Esophagus (tissue), 2 donors: ENCODE measurements at regions not wholly inside any gene's neighbourhood (a gene's known extent, or its start where the extent isn't known, plus 50 kb on each side); places are given as distances from the start of the nearest gene placed in this dataset.

Experiments
- H3K27ac ChIP-seq, 2 donors: one replicate each; pipeline ENCODE4 v1.5.1; 2013; ENCODE audit warnings: low read depth in 2 of 2, mild to moderate bottlenecking in 2 of 2, inconsistent platforms in 1 of 2, low read length in 1 of 2, moderate library complexity in 1 of 2
- H3K27me3 ChIP-seq, 2 donors: one replicate each; pipeline ENCODE4 v1.6.1; 2013; ENCODE audit warnings: low read length in 2 of 2, control low read depth in 1 of 2, mild to moderate bottlenecking in 1 of 2; ENCODE audit not compliant: insufficient read depth in 2 of 2, control insufficient read depth in 1 of 2
- H3K36me3 ChIP-seq, 2 donors: one replicate each; pipeline ENCODE4 v1.6.1; 2013; ENCODE audit warnings: low read length in 1 of 2; ENCODE audit not compliant: control insufficient read depth in 2 of 2, insufficient read depth in 2 of 2
- H3K4me1 ChIP-seq, 2 donors: one replicate each; pipeline ENCODE4 v1.6.1; 2013; ENCODE audit warnings: low read length in 1 of 2; ENCODE audit not compliant: control insufficient read depth in 2 of 2, insufficient read depth in 2 of 2
- H3K4me3 ChIP-seq, 2 donors: one replicate each; pipeline ENCODE4 v1.5.1; 2013; ENCODE audit warnings: low read length in 2 of 2, mild to moderate bottlenecking in 2 of 2, low read depth in 1 of 2, moderate library complexity in 1 of 2
- H3K9me3 ChIP-seq, 2 donors: one replicate each; pipeline ENCODE4 v1.6.1; 2013; ENCODE audit warnings: mild to moderate bottlenecking in 2 of 2, low read depth in 1 of 2, low read length in 1 of 2, moderate library complexity in 1 of 2; ENCODE audit not compliant: control insufficient read depth in 2 of 2, insufficient read depth in 1 of 2
- WGBS, 2 donors: extraction: QIAGEN DNeasy Blood & Tissue Kit; methylation state at CpG; one replicate each; pipeline ENCODE4 v1.1.7; 2013; 5-methylcytosine and 5-hydroxymethylcytosine counted together
- donor health status: healthy with polysubstance abuse.
- donor health status: Bipolar disorder and iron deficiency.

GRCh38 chr3:27567251-27567650 is 83.1 kb upstream of the SLC4A7 start:
- H3K36me3 ChIP-seq = no peaks in the 10 kb centered on the region
- H3K27me3 ChIP-seq = no peaks in the 10 kb centered on the region
- WGBS, 2 donors = 76 to 98% methylated on average over 1 of the region's 1 CpG
- no peak overlapping the region for H3K4me3 ChIP-seq
- no peak overlapping the region for H3K27ac ChIP-seq
- H3K9me3 ChIP-seq = no peaks in the 10 kb centered on the region
- peaks cover 0 to 2% of the 10 kb centered on the region in 2 donors for H3K4me1 ChIP-seq

DNA sequence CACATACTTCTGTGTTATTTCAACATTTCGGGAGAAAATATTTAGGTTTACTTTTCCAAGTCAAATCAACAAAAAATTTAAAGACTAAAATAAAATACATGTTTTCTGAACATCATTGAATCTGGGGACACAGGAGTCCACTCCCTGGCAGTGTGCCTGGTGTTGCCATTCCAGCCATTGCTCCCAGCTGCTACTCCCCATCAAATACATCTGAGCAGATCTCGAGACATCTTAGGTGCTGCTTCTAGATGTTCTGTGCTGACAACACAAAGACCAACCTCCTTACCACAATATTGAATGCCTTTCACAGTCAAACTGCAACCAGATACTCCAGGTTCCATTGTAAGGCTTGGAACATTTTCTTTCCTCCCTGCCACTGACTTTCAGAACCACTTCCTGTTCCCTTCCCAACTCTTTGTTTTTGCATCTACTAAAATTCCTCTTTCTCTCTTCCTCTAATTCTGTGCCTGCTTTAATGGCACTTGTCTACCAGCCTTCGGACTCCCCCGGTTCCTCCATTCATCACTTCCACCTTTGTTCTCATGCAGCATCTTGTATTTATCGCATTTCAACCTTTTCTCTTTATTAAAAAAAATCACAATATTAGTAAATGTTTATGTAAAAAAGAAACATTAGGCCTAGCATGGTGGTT is 81.1 kb upstream of the SLC4A7 start:
- Histone ChIP-seq H3K4me1 (no peaks in the 10 kb centered on the region), H3K27me3 (no peaks in the 10 kb centered on the region), H3K4me3 (no peak overlapping the region), H3K36me3 (no peaks in the 10 kb centered on the region), H3K27ac (no peak overlapping the region), H3K9me3 (no peaks in the 10 kb centered on the region)
- 77 to 93% methylated on average over 5 of the region's 5 CpGs for WGBS, 2 donors

DNA sequence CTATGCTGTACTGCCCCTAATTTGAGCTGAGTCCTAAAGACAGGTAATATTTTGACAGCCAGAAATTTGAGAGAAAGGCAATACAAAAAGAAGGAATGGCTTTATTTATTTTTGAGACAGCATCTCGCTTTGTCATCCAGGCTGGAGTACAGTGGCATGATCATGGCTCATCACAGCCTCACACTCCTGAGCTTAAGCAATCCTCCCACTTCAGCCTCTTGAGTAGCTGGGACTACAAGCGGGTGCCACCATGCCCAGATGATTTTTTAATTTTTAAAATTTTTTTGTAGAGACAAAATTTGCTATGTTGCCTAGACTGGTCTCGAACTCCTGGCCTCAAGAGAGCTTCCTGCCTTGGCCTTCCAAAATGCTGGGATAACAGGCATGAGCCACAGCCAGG is 77.4 kb upstream of the SLC4A7 start:
- Histone ChIP-seq H3K27ac (no peak overlapping the region), H3K9me3 (no peaks in the 10 kb centered on the region), H3K36me3 (no peaks in the 10 kb centered on the region), H3K4me3 (no peak overlapping the region), H3K27me3 (no peaks in the 10 kb centered on the region), H3K4me1 (no peaks in the 10 kb centered on the region)
- WGBS, 2 donors = 95 to 97% methylated on average over 3 of the region's 3 CpGs

GRCh38 chr3:27560484-27561056 is 76.4 kb upstream of the SLC4A7 start:
- Histone ChIP-seq H3K36me3 (no peaks in the 10 kb centered on the region), H3K9me3 (no peaks in the 10 kb centered on the region), H3K4me3 (no peak overlapping the region), H3K27me3 (no peaks in the 10 kb centered on the region), H3K4me1 (no peaks in the 10 kb centered on the region), H3K27ac (no peak overlapping the region)
- WGBS, 2 donors = 72 to 87% methylated on average over 11 of the region's 11 CpGs

DNA sequence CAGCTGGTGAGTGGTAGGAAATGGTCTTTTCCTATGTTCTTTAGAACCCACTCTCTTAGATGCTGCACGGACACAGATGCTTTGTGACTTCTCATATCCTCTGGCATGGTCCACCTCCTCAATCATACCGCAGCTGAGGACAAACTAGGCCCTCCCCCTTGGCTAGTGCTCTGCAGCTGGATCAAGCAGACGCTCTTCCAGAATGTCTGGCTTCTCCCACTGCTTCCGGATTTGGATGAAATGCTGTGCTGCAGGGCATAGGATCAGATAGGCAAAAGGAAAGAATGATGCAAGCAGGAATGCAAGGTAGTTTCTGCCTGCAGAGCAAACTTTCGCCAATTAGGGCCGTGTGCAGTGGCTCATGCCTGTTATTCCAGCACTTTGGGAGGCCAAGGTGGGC is 75.7 kb upstream of the SLC4A7 start:
- no peak overlapping the region for H3K4me3 ChIP-seq
- H3K27ac ChIP-seq = no peak overlapping the region
- 18 to 34% methylated on average over 6 of the region's 6 CpGs for WGBS, 2 donors
- no peaks in the 10 kb centered on the region for H3K9me3 ChIP-seq
- no peaks in the 10 kb centered on the region for H3K36me3 ChIP-seq
- H3K4me1 ChIP-seq = no peaks in the 10 kb centered on the region
- H3K27me3 ChIP-seq = no peaks in the 10 kb centered on the region

DNA sequence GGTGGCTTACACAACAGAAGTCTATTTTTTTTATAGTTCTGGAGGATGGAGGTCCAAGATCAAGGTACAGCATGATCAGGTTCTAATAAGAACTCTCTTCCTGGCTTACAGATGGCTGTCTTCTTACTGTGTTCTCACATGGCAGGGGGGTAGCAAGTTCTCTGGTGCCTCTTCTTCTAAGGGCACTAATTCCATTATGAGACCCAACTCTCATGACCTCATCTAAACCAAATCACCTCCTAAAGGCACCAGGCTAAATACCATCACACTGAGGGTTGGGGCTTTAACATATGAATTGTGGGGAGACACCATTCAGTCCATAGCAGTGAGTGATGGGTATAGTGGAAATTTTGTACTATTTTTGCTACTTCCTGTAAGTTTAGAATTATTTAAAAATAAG is 75.2 kb upstream of the SLC4A7 start:
- no peaks in the 10 kb centered on the region for H3K27me3 ChIP-seq
- no peak overlapping the region for H3K27ac ChIP-seq
- H3K4me3 ChIP-seq = no peak overlapping the region
- H3K4me1 ChIP-seq = no peaks in the 10 kb centered on the region
- H3K9me3 ChIP-seq = no peaks in the 10 kb centered on the region
- H3K36me3 ChIP-seq = no peaks in the 10 kb centered on the region

DNA sequence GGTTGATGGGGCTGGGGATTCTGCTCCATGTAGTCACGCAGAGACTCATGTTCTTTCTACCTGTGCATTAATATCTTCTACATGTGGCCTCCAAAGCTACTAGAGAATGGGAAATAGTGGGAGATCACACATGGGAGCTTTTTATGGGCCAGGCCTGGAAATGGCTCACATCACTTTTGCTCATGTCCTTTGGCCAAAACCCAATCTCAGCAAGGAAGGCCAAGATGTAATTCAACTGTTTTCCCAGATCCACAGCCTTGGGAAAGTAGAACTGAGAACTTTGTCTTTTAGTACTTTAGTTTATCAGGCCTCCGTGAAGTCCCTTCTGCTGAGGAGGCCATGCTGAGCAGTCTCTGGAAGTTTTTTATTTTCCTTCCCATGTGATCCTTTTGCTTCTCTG is 73.2 kb upstream of the SLC4A7 start:
- WGBS, 2 donors = 92 to 94% methylated on average over 2 of the region's 2 CpGs
- Histone ChIP-seq H3K27ac (no peak overlapping the region), H3K36me3 (no peaks in the 10 kb centered on the region), H3K4me1 (no peaks in the 10 kb centered on the region), H3K4me3 (no peak overlapping the region), H3K27me3 (no peaks in the 10 kb centered on the region), H3K9me3 (no peaks in the 10 kb centered on the region)

DNA sequence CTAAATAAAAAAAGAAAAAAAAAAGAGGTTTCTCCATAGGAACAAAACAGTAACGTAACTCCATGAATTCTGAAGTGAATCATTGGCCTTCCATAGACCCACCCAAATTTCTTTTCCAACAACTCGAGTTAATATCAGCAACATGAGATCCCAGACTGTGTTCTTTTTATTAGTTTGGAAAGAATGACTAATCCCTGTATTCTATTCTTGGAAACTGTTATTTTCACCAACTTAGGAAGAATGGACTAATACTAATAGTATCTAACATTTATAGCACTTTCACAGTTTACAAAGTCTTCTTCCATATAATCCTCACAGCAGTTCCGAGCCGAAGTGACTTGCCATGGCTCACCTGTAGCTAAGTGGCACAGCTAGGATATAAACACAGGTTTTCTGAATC is 72.7 kb upstream of the SLC4A7 start:
- H3K9me3 ChIP-seq = no peaks in the 10 kb centered on the region
- H3K27me3 ChIP-seq = no peaks in the 10 kb centered on the region
- H3K36me3 ChIP-seq = no peaks in the 10 kb centered on the region
- H3K4me1 ChIP-seq = no peaks in the 10 kb centered on the region
- no peak overlapping the region for H3K27ac ChIP-seq
- WGBS, 2 donors = 64 to 80% methylated on average over 4 of the region's 4 CpGs
- no peak overlapping the region for H3K4me3 ChIP-seq

- Histone ChIP-seq H3K27me3 (no peaks in the 10 kb centered on the region), H3K36me3 (no peaks in the 10 kb centered on the region), H3K4me3 (no peak overlapping the region), H3K4me1 (no peaks in the 10 kb centered on the region), H3K9me3 (no peaks in the 10 kb centered on the region), H3K27ac (no peak overlapping the region)
- 66 to 73% methylated on average over 2 of the region's 2 CpGs for WGBS, 2 donors
Observed at GRCh38 chr3:27554706-27555105, 70.5 kb upstream of the SLC4A7 start.

DNA sequence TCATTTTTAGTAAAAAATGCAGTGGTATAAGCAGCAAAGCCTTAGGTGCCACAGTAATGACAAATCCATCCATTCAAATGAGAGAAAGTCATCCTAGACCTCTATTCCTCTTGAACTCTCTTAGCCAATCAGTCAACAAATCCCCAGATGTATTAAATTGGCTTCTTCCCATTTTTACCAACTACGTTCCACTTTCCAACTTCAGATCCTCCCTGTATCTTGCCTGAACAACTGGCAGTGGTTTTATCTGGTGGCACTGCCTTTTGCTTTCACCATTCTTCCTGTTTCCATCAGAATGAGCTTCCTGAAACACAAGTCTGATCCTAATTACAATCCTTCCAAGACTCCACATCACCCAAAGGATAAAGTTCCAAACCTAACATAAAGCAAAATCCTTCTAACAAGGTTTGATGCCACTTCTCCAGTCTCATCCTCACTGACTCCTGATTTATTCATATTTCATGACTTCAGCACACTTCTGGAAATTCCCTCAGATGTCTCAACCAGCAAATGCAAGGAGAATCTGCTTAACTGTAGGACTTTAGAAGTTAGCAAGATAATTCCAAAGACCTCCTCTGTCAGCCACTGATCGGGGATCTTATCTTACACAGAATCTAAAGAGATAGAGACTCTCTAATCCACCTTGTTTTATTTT is 69.8 kb upstream of the SLC4A7 start:
- Histone ChIP-seq H3K27me3 (no peaks in the 10 kb centered on the region), H3K4me3 (no peak overlapping the region), H3K4me1 (no peaks in the 10 kb centered on the region), H3K27ac (no peak overlapping the region), H3K9me3 (no peaks in the 10 kb centered on the region), H3K36me3 (no peaks in the 10 kb centered on the region)
- WGBS, 2 donors = 75 to 76% methylated on average over 2 of the region's 2 CpGs
